GM21825 (cell line): ENCODE measurements at regions not wholly inside any gene's neighbourhood (a gene's known extent, or its start where the extent isn't known, plus 50 kb on each side); places are given as distances from the start of the nearest gene placed in this dataset.
"Not testable (repeated sequence)": the region's sequence is repeated elsewhere in the genome, so short reads cannot be mapped to it uniquely, and the experiment has no call there.

Experiments
- ATAC-seq: cut with Tn5 transposase; IDR thresholded peaks from one replicate; pipeline ENCODE4 v1.9.1; 2021; ENCODE audit warnings: mild to moderate bottlenecking, moderate library complexity; ENCODE audit not compliant: unreplicated experiment

DNA sequence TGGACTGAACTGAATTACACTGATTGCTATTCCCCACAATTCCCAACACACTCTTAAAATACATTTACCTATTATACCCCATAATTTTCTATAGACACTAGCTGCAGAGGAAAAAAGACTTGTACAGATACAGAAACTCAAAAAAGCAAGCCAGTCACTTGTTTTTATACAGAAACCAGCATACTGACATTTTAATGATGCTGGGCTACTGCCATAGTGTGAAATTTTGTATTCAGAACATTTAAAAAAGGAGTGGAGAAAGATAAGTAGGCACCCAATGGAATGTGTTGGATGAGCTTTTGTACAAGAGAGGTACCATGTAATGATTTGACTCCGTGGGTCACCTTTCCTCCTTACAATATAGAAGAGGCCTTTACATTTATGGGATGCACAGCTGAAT is 740.1 kb downstream of the PLCL1 start:
- no peak for ATAC-seq

DNA sequence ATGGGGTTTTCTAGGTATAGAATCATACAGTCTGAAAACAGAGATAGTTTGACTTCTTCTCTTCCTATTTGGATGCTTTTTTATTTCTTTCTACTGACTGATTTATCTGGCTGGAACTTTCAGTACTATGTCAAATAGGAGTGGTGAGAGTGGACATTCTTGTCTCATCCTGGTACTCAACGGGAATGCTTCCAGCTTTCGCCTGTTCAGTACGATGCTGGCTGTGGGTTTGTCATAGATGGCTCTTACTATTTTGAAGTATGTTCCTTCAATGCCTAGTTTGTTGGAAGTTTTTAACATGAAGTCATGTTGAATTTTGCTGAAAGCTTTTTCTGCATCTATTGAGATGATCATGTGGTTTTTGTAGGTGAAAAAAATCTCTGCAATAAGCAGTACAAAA is 730.4 kb downstream of the PLCL1 start:
- ATAC-seq, result no peak

DNA sequence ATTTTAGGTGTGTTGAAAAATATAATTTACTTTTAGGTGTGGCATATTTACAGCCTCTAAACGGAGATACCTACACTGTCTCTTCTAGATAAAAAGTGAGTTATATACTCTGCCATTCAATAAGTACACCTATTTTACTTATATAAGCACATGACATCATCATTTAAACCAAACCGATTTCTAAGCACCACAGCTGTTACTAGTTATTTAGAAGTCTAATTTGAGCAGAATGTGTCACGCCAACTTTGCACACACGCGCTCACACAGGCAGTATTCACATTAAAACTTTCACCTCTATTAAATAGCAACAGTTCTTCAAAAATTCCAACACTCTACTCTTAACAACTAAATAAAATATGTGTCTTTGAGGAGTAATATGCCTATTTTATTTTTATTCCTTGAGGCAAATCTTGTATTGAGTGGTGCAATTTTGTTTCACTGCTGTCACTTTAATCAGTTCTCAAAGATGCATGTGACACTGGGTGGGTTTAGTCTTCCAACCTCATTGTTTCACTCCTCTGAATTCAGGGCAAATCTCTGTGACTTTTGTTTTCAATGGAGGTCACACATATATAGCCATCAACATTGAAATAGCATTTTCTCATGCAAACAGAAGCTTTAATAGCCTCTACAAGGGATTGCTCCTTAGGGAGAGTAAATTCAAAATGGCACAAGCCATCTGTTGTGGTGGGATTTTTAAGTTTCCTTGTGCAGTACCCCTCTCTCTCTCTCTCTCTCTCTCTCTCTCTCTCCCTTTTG is 721.0 kb downstream of the PLCL1 start:
- no peak for ATAC-seq

DNA sequence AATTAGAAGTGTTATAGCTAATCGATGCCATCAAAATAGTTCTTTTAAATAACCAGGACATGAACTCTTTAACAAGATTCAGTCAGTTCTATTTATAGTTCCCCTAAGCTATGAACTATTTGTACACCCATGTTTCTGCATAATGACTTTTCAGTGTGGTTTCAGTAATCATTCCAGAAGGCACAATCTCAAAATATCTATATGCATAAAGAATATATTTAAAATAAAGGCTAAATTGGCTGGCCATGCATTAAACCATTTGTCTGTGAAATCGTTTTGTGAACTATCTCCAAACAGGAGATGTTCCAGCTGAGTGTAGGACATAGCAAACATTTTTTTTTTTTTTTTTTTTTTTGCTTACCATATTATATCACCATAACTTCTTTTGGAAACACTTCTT is 719.3 kb downstream of the PLCL1 start:
- ATAC-seq, result no peak

GRCh38 chr2:198518935-198519334 is 714.5 kb downstream of the PLCL1 start:
- no peak for ATAC-seq

GRCh38 chr2:198517976-198518375 is 713.6 kb downstream of the PLCL1 start:
- no peak for ATAC-seq

GRCh38 chr2:198508610-198509009 is 704.2 kb downstream of the PLCL1 start:
- not testable (repeated sequence) for ATAC-seq

- ATAC-seq, result no peak
Measured at GRCh38 chr2:198499539-198499938, 695.1 kb downstream of the PLCL1 start.

DNA sequence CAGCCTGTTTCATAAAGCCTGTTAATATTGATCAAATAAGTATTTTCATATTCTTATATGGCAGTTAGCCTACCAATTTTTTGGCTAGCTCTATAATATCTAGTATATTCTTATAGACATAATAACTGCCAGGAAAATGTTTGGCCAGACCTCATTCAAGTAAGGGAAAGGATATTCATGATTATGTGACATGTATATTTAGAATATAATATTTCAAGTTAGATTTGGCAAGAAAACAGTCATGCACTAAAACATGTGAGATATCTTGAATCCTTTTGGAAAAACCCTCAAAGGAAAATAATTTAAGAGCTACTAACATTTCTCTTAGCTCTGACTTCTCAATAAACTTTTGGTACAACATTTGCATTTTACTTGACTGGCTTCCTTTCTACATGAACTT is 694.1 kb downstream of the PLCL1 start:
- ATAC-seq, result no peak

DNA sequence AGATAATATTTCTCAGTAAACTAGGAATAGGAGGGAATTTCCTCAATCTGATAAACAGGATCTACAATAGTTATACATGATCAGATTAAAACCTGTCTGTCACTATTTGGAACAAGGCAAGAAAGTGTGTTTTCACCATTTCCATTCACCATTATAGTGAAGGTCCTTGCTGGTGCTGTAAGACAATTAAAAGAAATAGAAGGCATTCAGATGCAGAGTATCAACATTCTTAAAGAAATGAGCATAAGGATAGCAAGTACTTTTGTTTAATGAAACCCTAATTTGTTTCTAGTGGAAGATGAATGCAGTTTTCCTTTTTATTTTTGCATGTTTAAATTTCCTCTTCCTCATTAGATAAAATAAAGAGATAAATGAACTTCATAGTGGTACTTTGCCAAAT is 693.7 kb downstream of the PLCL1 start:
- ATAC-seq, result no peak

- no peak for ATAC-seq
Measured at GRCh38 chr2:198494931-198495330, 690.5 kb downstream of the PLCL1 start.

- ATAC-seq, result no peak
Measured at GRCh38 chr2:198490748-198491147, 686.4 kb downstream of the PLCL1 start.

DNA sequence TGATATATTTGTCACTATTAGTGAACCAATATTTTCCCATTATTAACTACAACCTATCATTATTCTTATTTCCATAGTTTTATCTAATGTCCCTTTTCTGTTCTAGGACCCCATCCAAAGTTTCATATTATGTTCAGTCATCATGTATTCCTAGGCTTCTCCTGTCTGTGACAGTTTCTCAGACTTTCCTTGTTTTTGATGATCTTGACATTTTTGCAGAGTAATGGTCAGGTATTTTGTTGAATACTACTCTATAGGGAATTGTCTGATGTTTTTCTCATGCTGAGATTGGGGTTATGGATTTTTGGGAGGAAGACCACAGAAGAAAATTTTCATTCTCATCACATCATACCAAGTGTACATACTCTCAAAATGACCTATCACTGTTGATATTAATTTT is 684.6 kb downstream of the PLCL1 start:
- no peak for ATAC-seq

- ATAC-seq, result no peak
Measured at GRCh38 chr2:198483051-198483450, 678.7 kb downstream of the PLCL1 start.

DNA sequence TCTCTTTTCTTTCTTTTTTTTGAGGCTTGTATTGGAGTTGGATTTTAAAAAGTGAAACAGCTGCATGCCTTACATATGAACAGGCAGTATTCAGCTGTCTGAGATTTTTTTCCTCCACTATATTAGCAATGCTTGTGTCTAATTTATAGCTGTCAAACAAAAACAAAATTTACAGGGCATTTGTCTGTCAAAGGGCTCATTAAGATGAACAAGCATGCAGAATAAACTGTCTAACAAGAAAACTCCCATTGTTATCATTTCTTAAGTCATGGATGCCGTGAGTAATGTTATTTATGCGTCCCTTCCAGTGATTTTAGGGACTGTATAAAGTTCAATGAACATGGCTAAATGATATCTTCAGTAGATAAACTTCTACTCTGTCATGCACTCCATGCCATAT is 674.7 kb downstream of the PLCL1 start:
- no peak for ATAC-seq

DNA sequence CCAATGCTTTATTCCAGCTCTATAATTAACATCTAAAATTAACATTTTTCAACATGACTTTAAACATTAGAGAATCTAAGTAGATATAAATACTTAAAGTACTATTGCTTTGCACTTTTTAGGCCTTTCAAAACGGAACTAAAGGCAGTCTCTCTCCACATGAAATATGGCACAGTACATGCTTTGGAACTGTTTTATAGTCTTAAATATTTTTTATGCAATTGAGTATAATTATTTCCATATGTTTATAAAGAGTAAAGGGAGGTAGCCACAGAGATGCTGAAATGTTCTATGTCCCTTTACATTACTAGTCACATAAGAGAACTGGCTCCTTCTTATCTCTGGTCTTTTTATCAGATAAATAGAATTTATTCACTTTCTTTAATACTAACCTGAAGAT is 674.0 kb downstream of the PLCL1 start:
- no peak for ATAC-seq

DNA sequence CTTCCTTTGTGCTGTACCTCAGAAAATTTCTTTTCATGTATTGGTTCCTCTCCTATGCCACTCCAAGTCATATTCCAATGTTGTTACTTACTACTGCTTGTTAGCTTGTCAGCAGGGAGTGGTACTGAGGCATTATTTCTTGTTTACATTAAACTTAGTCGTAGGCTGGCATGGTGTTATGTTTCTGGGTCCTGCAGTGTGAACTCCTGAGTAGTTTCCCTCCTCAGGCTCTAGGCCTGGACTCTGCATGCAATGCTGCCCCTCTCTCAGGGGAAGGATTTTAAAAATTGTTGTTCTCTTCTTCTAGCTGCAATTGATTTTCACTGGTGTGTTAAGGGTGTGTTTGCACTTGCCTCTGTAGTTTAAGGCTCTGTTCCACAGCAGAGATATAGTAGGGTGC is 671.6 kb downstream of the PLCL1 start:
- no peak for ATAC-seq

- ATAC-seq, result no peak
Measured at GRCh38 chr2:198471291-198471690, 666.9 kb downstream of the PLCL1 start.

DNA sequence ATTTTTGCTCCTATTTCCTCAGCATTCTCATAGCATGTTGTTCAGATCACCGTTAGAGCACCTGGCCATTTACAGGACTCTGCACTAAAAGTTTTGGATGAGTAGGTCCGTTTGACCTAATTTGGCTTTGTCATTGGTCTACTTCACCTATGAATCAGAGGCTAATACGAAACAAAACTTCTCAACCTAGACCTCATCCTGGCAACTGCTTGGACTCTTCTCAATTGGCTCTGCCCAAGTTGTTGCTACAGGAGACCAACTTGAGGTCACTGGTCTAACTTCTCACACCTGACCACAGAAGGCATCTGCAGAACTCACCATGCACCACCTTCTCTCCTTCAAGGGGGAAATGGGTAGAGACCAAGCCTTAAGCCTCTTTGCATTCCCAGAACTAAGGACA is 663.7 kb downstream of the PLCL1 start:
- no peak for ATAC-seq

GRCh38 chr2:198465970-198466369 is 661.6 kb downstream of the PLCL1 start:
- no peak for ATAC-seq

- ATAC-seq, result no peak
Measured at GRCh38 chr2:198456418-198456817, 652.0 kb downstream of the PLCL1 start.

DNA sequence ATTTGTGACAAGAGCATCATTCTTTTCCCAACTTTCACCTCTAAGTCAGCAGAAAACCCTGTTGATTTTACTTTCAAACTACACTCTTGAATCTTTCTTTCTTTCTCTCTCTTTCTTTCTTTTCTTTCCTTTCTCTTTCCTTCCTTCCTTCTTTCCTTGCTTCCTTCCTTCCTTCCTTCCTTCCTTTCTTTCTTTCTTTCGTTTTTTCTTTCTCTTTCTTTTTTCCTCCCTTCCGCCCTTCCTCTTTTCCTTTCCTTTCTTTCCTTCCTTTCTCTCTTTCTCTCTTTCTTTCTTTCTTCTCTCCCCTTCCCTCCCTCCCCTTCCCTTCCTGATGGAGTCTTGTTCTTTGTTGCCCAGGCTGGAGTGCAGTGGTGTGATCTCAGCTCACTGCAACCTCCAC is 649.5 kb downstream of the PLCL1 start:
- ATAC-seq, result no peak

- no peak for ATAC-seq
Measured at GRCh38 chr2:198452327-198452726, 647.9 kb downstream of the PLCL1 start.
